Tibial nerve (tissue), 3 donors: ENCODE measurements at regions not wholly inside any gene's neighbourhood (a gene's known extent, or its start where the extent isn't known, plus 50 kb on each side); places are given as distances from the start of the nearest gene placed in this dataset.

Experiments
- CTCF ChIP-seq, 5 experiments: fragments of 200-600 bp in 3 of 5; fragments of 450-650 bp in 2 of 5; sonication (generic) in 3 of 5; IDR thresholded peaks; one replicate each; pipeline ENCODE4 v1.5.1; 2016 to 2019; ENCODE audit warnings: antibody characterized with exemption in 5 of 5, mild to moderate bottlenecking in 3 of 5, moderate library complexity in 2 of 5
- POLR2A ChIP-seq, 2 donors: fragments of 450-650 bp; IDR thresholded peaks; one replicate each; pipeline ENCODE4 v1.6.1; 2017; ENCODE audit warnings: antibody characterized with exemption in 2 of 2, mild to moderate bottlenecking in 2 of 2, moderate library complexity in 2 of 2

- TF ChIP-seq CTCF (IDR thresholded peaks at IDR 0.05) (no peak), POLR2A (IDR thresholded peaks at IDR 0.05) (no peak)
Observed at GRCh38 chr6:14723535-14724086, 522.3 kb upstream of the JARID2 start.
